ENCODE measurements at regions not wholly inside any gene's neighbourhood (a gene's known extent, or its start where the extent isn't known, plus 50 kb on each side); places are given as distances from the start of the nearest gene placed in this dataset.

DNA sequence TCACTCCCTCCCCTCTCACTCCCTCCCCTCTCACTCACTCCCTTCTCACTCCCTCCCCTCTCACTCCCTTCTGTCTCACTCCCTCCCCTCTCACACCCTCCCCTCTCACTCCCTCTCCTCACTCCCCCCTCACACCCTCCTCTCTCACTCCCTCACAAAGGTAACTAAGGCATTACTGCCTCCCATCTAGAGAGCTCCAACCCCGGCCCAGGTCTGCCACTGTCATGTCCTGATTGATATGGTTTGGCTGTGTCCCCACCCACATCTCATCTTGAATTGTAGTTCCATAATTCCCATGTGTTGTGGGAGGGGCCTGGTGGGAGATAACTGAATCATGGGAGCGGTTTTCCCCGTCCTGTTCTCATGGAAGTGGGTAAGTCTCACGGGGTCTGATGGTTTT is 359.9 kb upstream of the MYT1L start:
- H3K4me1 ChIP-seq (ENCODE audit: control insufficient read depth, extremely low read depth, insufficient read depth, low read length) = no peaks in the 10 kb centered on the region
- no peak overlapping the region for H3K4me3 ChIP-seq (replicated peaks in 1 of 4; ENCODE audit: control extremely low read depth in 1 of 4, insufficient read depth in 1 of 4, low read depth in 3 of 4, low read length in 4 of 4)
- no peak overlapping the region for H3K27ac ChIP-seq (ENCODE audit: insufficient read depth, low read length)
- TF ChIP-seq, protein P1, sequence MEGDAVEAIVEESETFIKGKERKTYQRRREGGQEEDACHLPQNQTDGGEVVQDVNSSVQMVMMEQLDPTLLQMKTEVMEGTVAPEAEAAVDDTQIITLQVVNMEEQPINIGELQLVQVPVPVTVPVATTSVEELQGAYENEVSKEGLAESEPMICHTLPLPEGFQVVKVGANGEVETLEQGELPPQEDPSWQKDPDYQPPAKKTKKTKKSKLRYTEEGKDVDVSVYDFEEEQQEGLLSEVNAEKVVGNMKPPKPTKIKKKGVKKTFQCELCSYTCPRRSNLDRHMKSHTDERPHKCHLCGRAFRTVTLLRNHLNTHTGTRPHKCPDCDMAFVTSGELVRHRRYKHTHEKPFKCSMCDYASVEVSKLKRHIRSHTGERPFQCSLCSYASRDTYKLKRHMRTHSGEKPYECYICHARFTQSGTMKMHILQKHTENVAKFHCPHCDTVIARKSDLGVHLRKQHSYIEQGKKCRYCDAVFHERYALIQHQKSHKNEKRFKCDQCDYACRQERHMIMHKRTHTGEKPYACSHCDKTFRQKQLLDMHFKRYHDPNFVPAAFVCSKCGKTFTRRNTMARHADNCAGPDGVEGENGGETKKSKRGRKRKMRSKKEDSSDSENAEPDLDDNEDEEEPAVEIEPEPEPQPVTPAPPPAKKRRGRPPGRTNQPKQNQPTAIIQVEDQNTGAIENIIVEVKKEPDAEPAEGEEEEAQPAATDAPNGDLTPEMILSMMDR (conservative IDR thresholded peaks at IDR 0.05 in 1 of 2, IDR thresholded peaks at IDR 0.05 in 1 of 2; ENCODE audit: low read depth in 1 of 2, low read length in 2 of 2) = no peak
- TF ChIP-seq EZH2 (IDR thresholded peaks at IDR 0.05; ENCODE audit: low read length, missing control alignments) = no peak
- H3K9me3 ChIP-seq (ENCODE audit: control insufficient read depth, insufficient read depth, low read depth, low read length) = no peaks in the 10 kb centered on the region
- no peaks in the 10 kb centered on the region for H3K79me2 ChIP-seq (ENCODE audit: control insufficient read depth, insufficient read depth, low read length)
- H2AFZ ChIP-seq (ENCODE audit: low read length) = no peak overlapping the region
- no peaks in the 10 kb centered on the region for H3K27me3 ChIP-seq (ENCODE audit: control insufficient read depth, insufficient read depth, low read length)
- H4K20me1 ChIP-seq (ENCODE audit: control insufficient read depth, extremely low read depth, insufficient read depth, low read length) = no peaks in the 10 kb centered on the region
- H3K4me2 ChIP-seq (ENCODE audit: extremely low read depth, insufficient read depth, low read length) = no peak overlapping the region
- H3K36me3 ChIP-seq (ENCODE audit: control insufficient read depth, insufficient read depth, low read length) = no peaks in the 10 kb centered on the region
- no peak for DNase-seq (ENCODE audit: low read depth in 2 of 2)
- no peak overlapping the region for H3K9ac ChIP-seq (ENCODE audit: insufficient read depth, low read length)

DNA sequence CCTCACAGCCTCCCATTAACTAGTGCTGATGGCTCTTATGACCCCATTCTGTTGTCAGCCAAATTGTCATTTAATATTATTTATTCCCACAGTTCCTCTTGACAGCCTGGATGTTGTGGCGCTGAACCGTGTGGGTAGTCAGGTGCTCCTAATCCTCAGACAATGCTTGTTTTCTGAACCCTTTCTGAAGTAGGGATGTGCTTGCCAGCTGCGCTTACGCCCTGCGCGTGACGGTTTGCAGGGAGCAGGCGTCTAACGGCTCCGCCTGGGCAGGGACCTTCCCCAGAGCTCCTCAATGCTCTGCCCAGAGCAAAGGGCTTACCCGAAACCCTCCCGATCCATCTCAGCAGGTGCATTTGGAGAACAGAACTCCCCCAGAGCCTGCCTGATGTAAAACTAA is 358.2 kb upstream of the MYT1L start:
- Histone ChIP-seq H4K20me1 (ENCODE audit: control insufficient read depth, extremely low read depth, insufficient read depth, low read length) (no peaks in the 10 kb centered on the region), H3K36me3 (ENCODE audit: control insufficient read depth, insufficient read depth, low read length) (no peaks in the 10 kb centered on the region), H3K9ac (ENCODE audit: insufficient read depth, low read length) (no peak overlapping the region), H2AFZ (ENCODE audit: low read length) (no peak overlapping the region), H3K4me1 (ENCODE audit: control insufficient read depth, extremely low read depth, insufficient read depth, low read length) (no peaks in the 10 kb centered on the region), H3K4me3 (replicated peaks in 1 of 4; ENCODE audit: control extremely low read depth in 1 of 4, insufficient read depth in 1 of 4, low read depth in 3 of 4, low read length in 4 of 4) (no peak overlapping the region), H3K79me2 (ENCODE audit: control insufficient read depth, insufficient read depth, low read length) (no peaks in the 10 kb centered on the region), H3K4me2 (ENCODE audit: extremely low read depth, insufficient read depth, low read length) (no peak overlapping the region), H3K27me3 (ENCODE audit: control insufficient read depth, insufficient read depth, low read length) (no peaks in the 10 kb centered on the region), H3K27ac (ENCODE audit: insufficient read depth, low read length) (no peak overlapping the region), H3K9me3 (ENCODE audit: control insufficient read depth, insufficient read depth, low read depth, low read length) (no peaks in the 10 kb centered on the region)
- no peak for DNase-seq (ENCODE audit: low read depth in 2 of 2)
- TF ChIP-seq, protein P1 (conservative IDR thresholded peaks at IDR 0.05 in 1 of 2, IDR thresholded peaks at IDR 0.05 in 1 of 2; ENCODE audit: low read depth in 1 of 2, low read length in 2 of 2) = no peak
- no peak for TF ChIP-seq EZH2 (IDR thresholded peaks at IDR 0.05; ENCODE audit: low read length, missing control alignments)

DNA sequence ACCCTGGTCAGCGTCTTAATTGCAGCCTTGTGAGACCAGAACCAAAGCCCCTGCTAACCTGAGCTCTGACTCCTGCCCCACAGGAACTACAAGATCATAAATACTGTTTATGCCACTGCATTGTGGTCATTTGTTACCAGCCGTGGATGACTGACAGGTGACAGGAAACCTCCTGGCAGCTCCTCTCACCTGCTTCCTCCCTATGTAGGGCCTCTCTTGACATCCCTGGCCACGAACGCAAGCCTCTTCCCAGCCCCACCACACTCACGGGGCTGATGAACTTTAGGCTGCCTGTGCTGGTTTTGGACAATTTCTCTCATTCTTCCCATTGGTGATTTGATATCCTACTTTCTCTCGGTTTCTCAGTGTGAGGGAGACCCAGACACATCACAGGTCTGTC is 357.2 kb upstream of the MYT1L start:
- no peaks in the 10 kb centered on the region for H3K27me3 ChIP-seq (ENCODE audit: control insufficient read depth, insufficient read depth, low read length)
- H3K4me2 ChIP-seq (ENCODE audit: extremely low read depth, insufficient read depth, low read length) = no peak overlapping the region
- no peak overlapping the region for H3K9ac ChIP-seq (ENCODE audit: insufficient read depth, low read length)
- no peak for DNase-seq (ENCODE audit: low read depth in 2 of 2)
- H3K4me1 ChIP-seq (ENCODE audit: control insufficient read depth, extremely low read depth, insufficient read depth, low read length) = no peaks in the 10 kb centered on the region
- no peak overlapping the region for H2AFZ ChIP-seq (ENCODE audit: low read length)
- no peaks in the 10 kb centered on the region for H3K9me3 ChIP-seq (ENCODE audit: control insufficient read depth, insufficient read depth, low read depth, low read length)
- no peaks in the 10 kb centered on the region for H3K79me2 ChIP-seq (ENCODE audit: control insufficient read depth, insufficient read depth, low read length)
- H3K27ac ChIP-seq (ENCODE audit: insufficient read depth, low read length) = no peak overlapping the region
- H4K20me1 ChIP-seq (ENCODE audit: control insufficient read depth, extremely low read depth, insufficient read depth, low read length) = no peaks in the 10 kb centered on the region
- no peaks in the 10 kb centered on the region for H3K36me3 ChIP-seq (ENCODE audit: control insufficient read depth, insufficient read depth, low read length)
- no peak overlapping the region for H3K4me3 ChIP-seq (replicated peaks in 1 of 4; ENCODE audit: control extremely low read depth in 1 of 4, insufficient read depth in 1 of 4, low read depth in 3 of 4, low read length in 4 of 4)
- TF ChIP-seq, protein P1 (conservative IDR thresholded peaks at IDR 0.05 in 1 of 2, IDR thresholded peaks at IDR 0.05 in 1 of 2; ENCODE audit: low read depth in 1 of 2, low read length in 2 of 2) = no peak
- no peak for TF ChIP-seq EZH2 (IDR thresholded peaks at IDR 0.05; ENCODE audit: low read length, missing control alignments)

Measured in fibroblast of lung (primary cell).